Sciatic nerve (tissue), 2 donors: ENCODE measurements at regions not wholly inside any gene's neighbourhood (a gene's known extent, or its start where the extent isn't known, plus 50 kb on each side); places are given as distances from the start of the nearest gene placed in this dataset.
"Not testable (repeated sequence)": the region's sequence is repeated elsewhere in the genome, so short reads cannot be mapped to it uniquely, and the experiment has no call there.

Experiments used
- ATAC-seq: fragments of 200-7000 bp; cut with Tn5 transposase; one replicate; pipeline ENCODE4 v1.9.1; 2020; ENCODE audit warnings: mild to moderate bottlenecking, moderate library complexity
- DNase-seq: peaks from one replicate; pipeline ENCODE4 v3.0.0-alpha.2; 2020; ENCODE audit warnings: low spot score
- intact Hi-C: fragments of 100-400 bp; cut with DNase I; formaldehyde crosslinking; loops from one replicate; pipeline ENCODE4 v1.14.2; 2022
- donor health status: DM: no; HTN: no; CAD: no.
- donor health status: DM: no; HTN: no; CAD: no.

DNA sequence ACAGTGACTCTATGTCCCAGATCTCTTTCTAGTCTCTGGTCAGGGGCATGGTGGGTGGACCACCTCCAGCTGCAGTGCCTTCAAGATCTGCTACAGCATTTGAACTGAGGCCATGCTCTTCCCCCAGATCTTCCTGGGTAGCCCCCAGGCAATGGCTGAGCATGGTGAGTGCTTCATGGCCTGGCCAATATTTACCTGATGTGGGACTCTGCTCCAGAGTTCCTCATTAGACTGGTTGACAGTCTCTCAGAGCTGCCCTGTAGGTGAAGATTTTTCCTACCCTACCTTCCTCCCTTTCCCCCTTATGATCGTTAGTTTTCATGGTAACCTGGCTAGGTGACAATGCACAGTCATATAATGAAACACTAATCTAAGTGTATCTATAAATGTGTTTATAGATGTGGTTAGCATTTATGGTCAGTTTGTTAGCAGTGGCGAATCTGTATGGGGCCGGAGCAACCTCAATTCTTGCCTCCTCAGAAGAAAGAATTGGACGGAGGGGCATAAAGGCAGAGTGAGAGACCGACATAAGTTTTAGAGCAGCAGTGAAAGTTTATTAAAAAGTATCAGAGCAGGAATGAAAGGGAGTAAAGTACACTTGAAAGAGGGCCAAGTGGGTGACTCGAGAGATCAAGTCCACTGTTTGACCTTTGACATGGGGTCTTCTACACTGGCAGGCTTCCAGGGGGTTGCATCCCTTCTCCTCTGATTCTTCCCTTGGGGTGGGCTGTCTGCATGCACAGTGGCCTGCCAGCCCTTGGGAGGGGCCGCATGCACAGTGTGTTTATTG, 256.3 kb downstream of the CD83 start:
- intact Hi-C loops: no loop called here
- DNase-seq (no peak), ATAC-seq (no peak)

GRCh38 chr6:14375930-14376329, 258.4 kb downstream of the CD83 start:
- intact Hi-C loops: no loop called here
- ATAC-seq: no peak
- no peak for DNase-seq

DNA sequence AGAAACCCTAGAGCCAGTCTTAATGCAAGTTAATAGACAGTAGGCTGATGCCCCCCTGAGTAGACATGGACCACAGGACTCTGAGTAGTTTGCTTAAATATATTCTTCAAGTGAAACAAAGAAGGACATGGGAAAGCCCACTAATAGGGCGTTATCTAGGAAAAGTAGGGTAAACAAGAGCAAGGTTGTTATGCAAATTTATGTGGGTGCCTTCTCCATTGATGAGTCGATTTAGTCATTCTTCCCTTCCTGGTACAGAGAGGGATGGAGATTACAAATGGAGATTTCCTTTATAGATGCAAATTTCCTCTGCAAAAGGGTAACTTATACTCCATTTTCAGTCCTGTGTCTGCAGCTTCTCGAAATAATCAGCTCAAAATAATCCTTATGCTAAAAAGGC, 262.0 kb downstream of the CD83 start:
- DNase-seq (no peak), ATAC-seq (no peak)
- intact Hi-C loops: no loop called here

- no peak for DNase-seq
- intact Hi-C loops: no loop called here
- no peak for ATAC-seq
Observed at GRCh38 chr6:14380086-14380820, 262.7 kb downstream of the CD83 start.

DNA sequence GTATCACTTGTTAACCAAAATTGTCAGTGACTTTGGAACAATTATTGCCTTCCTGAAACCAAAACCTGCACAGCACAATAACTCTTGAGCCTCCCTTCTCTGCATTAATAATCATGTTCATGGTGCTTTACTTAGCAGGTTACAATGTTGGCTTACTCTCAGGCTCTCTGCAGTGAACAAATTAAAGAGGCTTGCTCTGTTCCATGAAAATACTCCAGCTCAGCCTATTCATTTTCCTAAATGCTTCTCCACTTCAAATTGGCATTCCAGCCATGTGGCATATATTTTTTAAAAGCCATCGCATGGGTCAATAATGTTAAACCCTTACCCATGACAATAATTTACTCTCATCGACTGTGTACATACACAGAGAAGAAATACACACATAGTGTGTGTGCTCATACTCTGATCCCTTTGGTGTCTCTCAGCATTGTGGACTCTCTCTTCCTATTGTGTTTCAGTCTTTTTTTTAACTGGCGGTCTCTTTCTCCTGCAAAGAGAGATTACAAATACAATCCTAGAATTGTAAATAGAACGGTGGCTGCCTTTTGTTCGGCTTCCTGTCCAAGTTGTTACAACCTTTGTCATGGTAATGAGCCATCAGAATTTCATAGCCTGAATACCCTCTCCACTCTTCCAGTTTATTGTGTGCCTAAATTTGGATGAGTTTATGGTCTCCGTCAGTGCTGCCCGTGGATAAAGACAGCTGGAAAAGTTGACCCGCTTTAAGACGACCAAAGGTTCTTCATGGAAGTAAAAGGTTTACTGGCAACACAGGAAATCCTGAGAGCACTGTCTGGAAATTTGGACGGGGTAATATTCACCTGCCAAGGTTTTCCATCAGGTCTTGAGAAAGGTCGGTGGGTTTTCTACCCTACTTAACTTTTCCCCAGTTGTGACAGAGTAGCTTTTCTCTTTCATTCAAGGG, 263.6 kb downstream of the CD83 start:
- ATAC-seq: no peak
- intact Hi-C loops: no loop called here
- DNase-seq: no peak

- intact Hi-C loops: no loop called here
Observed at GRCh38 chr6:14381829-14382677, 264.5 kb downstream of the CD83 start.

GRCh38 chr6:14382678-14383236, 265.2 kb downstream of the CD83 start:
- ATAC-seq (no peak), DNase-seq (no peak)
- intact Hi-C loops: no loop called here

More at GRCh38 chr6:14381829-14382677, 264.5 kb downstream of the CD83 start:
- DNase-seq: no peak
- no peak for ATAC-seq

GRCh38 chr6:14383393-14384174, 266.0 kb downstream of the CD83 start:
- no peak for DNase-seq
- intact Hi-C loops: no loop called here
- no peak for ATAC-seq

GRCh38 chr6:14384175-14384949, 266.8 kb downstream of the CD83 start:
- no peak for DNase-seq
- intact Hi-C loops: no loop called here
- no peak for ATAC-seq

DNA sequence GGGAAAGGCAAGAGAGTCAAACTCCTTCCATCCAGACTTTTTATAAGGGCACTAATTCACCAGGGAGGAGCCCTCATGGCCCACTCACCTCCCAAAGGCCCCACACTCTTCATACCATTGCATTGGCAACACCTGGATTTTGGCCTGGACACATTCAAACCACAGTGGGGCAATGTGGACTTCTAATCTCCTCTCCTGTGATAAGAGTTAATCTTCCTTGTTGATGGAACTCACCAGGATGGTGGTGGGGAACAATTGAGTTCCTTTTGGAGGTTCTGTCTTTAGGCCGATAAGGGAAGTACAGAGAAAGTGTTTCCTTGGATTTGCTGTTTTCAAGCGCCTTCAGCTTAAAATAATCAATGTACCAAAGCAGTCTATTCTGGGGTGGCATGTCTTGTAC, 268.7 kb downstream of the CD83 start:
- ATAC-seq (no peak), DNase-seq (no peak)
- intact Hi-C loops: no loop called here

GRCh38 chr6:14386668-14387067, 269.1 kb downstream of the CD83 start:
- ATAC-seq (no peak), DNase-seq (no peak)
- intact Hi-C loops: no loop called here

- intact Hi-C loops: no loop called here
- DNase-seq: no peak
- ATAC-seq: no peak
Observed at GRCh38 chr6:14388371-14388770, 270.8 kb downstream of the CD83 start.

GRCh38 chr6:14389776-14390175, 272.2 kb downstream of the CD83 start:
- DNase-seq, ATAC-seq, intact Hi-C loops: not testable (repeated sequence)

GRCh38 chr6:14390805-14391204, 273.2 kb downstream of the CD83 start:
- intact Hi-C loops: no loop called here
- DNase-seq: no peak
- ATAC-seq: no peak

DNA sequence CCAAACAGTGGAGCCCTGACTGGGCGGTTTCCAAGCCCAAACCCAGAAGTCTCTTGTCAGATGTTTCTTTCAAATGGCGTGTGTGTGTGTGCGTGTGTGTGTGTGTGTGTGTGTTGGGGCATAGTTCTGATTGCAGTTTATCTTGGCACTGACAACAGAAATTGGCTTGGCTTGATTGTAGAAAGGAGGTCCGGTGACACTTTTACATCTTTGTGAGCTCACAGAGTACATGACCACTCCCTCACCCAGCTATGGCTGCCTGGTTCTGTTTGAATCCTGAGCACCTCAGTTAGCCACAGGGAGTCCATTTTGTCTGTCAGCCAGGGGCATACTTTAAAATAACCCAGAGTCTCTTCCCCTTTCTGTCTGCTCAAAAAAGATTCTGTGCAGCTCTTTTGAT, 276.3 kb downstream of the CD83 start:
- no peak for ATAC-seq
- DNase-seq: no peak
- intact Hi-C loops: no loop called here

- intact Hi-C loops: no loop called here
- DNase-seq: no peak
- no peak for ATAC-seq
Observed at GRCh38 chr6:14396392-14396791, 278.8 kb downstream of the CD83 start.
